ENCODE measurements at regions not wholly inside any gene's neighbourhood (a gene's known extent, or its start where the extent isn't known, plus 50 kb on each side); places are given as distances from the start of the nearest gene placed in this dataset.

- peak; percentile 88 for DNase-seq (ENCODE audit: low read depth)
Observed at GRCh38 chr4:182189103-182189878, 53.9 kb upstream of the TENM3 start.

DNA sequence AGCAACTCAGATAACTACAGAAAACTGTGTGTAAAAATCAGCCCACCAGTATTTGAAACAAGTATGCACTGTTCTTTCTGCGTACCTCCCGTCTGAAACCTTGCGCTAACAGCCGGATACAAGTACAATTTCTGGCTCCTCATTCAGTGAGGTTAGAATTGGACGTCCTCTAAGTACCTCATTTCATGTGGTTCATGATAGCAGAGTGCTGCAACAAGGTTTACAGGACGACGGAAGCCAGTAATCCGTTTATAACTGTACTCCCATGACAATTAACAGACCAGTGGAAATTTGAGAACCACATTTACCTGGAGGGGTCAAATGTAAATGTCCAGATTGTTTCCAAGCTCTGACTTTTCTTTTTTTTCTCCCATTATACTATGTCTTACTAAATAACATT, 52.9 kb upstream of the TENM3 start:
- DNase-seq (ENCODE audit: low read depth) = no peak

DNA sequence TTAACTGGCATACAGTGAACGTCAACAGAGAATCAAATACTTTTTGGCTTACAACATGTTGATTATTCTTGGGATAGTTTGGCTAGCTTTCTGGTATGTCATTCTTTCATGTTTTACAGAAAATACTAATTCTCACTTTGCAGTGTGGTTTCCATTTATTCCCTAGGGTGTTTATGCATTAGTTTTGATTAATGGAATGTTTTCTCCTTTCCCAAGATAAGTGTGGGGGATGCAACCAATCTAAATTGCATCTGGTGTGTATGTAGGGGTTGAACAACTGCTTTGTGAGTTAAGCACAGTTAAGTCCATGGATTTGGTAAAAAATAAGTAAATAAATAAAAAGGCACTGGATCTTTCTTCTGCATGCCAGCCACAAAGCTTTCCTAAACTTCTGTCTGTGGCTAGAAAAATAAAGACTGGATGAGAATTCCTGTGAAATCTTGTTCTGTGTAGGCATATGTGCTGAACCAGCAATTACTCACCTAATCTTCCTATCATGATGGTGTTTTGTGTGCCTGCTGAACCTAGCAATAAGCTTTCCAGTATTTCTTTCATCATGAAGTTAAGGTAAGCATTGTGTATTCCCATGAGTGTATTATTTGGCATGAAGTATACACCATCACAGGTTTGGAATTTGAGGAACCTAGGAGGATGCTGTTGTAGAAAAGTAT, 50.6 kb upstream of the TENM3 start:
- peak; percentile 24 for DNase-seq (ENCODE audit: low read depth)

- no peak for DNase-seq (ENCODE audit: low read depth)
Observed at GRCh38 chr4:182193311-182193710, 49.9 kb upstream of the TENM3 start.

Data from ELR (cell line).